HG03520 (cell line): ENCODE measurements at regions not wholly inside any gene's neighbourhood (a gene's known extent, or its start where the extent isn't known, plus 50 kb on each side); places are given as distances from the start of the nearest gene placed in this dataset.
"Not testable (repeated sequence)": the region's sequence is repeated elsewhere in the genome, so short reads cannot be mapped to it uniquely, and the experiment has no call there.

Experiments
- ATAC-seq: cut with Tn5 transposase; IDR thresholded peaks from one replicate; pipeline ENCODE4 v1.9.1; 2021; ENCODE audit warnings: mild to moderate bottlenecking, moderate library complexity; ENCODE audit not compliant: unreplicated experiment

GRCh38 chr3:87435926-87436620 lies 159.7 kb upstream of the POU1F1 start:
- no peak for ATAC-seq

DNA sequence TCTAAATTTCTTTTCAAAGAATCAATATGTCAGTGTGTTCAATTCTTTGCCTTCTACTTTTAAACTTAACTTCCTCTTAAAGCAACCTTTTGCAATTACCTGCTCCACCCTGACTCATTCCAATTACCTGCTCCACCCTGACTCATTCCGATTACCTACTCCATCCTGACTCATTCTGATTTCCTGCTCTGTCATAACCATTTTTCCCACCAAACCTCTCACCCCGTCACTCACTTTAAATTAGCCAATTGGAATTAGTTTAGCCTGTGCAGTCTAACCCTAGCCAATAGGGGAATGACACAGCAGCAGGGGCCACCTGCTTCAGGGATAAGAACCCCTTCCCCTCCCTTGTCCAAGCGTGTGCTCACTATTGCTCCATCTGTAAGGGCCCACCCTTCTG lies 157.1 kb upstream of the POU1F1 start:
- ATAC-seq, result not testable (repeated sequence)

- no peak for ATAC-seq
Measured at GRCh38 chr3:87426918-87427317, 150.5 kb upstream of the POU1F1 start.

DNA sequence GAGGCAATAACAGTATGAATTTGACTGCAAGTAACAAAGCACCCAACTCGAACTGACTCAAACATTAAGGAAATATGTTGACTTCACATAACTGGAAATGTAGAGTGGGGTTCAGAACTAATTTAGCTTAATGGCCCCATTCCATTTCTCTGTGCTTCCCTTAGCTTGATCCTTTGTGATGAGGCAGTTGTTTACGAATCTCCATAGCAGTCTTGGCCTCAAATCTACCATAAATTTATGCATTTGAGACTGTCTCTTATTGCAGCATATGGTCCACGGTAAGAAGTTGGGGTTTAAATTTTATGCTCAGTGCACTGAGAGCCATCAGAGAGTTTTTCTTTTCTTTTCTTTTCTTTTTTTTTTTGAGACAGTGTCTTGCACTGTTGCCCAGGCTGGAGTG lies 148.7 kb upstream of the POU1F1 start:
- ATAC-seq, result no peak

GRCh38 chr3:87423336-87423735 lies 147.0 kb upstream of the POU1F1 start:
- no peak for ATAC-seq

DNA sequence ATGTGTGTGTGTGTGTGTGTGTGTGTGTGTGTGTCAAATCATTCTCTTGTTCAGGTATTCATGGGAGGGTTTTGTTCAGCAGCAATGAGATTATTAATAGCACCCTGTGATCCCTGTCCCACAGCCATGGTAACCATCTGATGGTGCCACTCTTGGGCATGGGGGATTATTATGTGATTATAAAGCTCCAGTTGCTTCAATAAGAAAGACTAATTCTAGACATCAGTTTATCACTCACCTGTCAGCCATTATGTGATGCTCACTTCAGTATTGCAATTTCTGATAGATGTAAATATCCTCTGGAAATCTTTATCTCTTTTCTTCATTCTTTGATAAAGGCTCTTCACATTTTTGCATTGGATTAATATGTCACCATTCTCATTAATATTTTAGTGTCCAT lies 145.9 kb upstream of the POU1F1 start:
- no peak for ATAC-seq

GRCh38 chr3:87420171-87420570 lies 143.8 kb upstream of the POU1F1 start:
- ATAC-seq, result no peak

DNA sequence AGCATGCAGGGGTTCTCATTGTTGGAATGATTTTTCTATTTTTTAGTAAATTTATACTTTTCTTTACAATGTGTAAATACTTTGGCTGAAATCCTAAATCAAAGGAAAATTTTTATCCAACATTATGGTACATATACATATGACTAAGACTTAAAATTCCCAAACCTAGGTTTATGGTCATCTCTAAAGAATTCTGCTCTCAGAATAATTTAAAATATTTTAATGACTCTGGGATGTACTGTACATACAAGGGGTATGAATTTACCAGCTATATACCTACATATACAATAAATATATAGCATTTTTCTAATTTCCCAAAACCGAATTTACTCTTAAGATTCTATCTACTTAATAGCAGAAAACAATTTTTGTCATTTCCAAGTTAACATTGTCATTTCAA lies 137.9 kb upstream of the POU1F1 start:
- no peak for ATAC-seq

GRCh38 chr3:87413814-87414213 lies 137.4 kb upstream of the POU1F1 start:
- no peak for ATAC-seq

DNA sequence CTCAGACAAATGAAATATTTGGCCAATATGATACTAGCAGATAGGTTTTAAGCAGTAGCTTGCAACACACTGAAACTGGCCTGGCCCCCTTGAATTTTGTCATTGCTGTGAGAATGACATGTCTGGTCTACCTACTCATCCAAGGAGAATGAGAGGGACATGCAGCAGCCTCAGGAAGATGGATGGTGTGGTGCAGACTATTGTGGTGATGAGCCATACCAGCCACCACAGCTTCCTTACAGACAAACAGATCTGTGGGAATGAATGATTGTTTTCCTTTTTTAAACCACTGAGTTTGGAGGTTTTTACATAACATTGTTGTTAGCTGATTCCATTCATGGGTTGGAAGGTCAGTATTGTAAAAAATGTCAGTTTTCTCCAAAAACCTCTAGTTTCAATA lies 133.7 kb upstream of the POU1F1 start:
- no peak for ATAC-seq

GRCh38 chr3:87398168-87398801 lies 121.9 kb upstream of the POU1F1 start:
- no peak for ATAC-seq

GRCh38 chr3:87397211-87397610 lies 120.8 kb upstream of the POU1F1 start:
- no peak for ATAC-seq

- ATAC-seq, result no peak
Measured at GRCh38 chr3:87390821-87391220, 114.4 kb upstream of the POU1F1 start.

DNA sequence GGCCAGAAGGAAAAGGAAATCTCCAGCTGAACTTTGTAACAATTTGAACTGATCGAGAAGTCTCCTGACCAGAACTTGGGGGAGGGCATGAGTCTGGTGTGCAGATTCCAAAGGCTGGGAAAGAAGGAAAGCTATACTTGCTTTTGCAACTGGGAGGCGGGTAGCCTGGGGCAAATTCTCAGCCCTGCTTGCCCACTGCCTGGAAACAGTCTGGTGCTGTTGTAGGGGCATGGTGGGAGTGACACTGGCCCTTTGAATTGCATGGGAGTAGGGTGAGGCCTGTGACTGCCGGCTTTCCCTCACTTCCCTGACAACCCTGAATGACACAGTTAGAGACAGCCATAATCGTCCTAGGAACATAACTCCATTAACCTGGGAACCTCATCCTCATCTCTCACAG lies 114.0 kb upstream of the POU1F1 start:
- no peak for ATAC-seq

- no peak for ATAC-seq
Measured at GRCh38 chr3:87375231-87375682, 98.9 kb upstream of the POU1F1 start.

DNA sequence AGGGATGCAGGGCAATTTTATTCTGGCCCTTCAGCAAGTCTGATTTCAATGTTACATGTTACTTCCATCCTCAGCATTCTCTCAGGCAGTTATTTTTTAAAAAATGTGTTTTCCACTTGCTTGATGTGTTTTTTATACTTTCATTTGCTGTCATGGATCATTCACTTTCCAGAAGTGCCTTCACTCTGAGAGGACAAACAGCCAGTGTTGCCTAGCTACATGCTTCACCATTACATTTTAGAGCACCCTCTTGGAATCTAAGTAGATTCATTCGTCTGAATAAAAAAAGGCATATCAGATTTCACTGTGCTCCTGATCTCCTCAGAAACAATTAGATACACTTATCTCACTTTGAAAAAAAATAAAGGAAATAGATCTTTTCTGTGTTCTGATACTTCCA lies 93.6 kb upstream of the POU1F1 start:
- ATAC-seq, result no peak

GRCh38 chr3:87367736-87368135 lies 91.4 kb upstream of the POU1F1 start:
- ATAC-seq, result no peak

DNA sequence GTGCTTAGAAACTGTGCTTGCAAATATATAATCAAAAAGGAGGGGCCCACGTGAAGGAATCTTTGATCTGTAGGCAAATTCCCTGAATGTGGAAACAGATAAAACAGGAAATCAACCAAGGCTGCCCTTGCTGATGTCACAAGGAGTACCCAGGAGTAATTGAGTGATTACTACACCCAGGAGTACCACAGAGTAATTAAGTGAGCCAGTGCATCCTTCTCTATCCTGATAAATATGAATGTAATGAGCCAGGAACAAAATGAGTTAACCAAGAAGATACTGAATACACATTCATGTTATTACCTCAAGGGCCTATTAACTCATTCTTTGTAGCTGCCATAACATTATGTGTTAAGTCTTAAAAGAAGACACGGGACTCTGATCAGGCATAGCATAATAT lies 87.3 kb upstream of the POU1F1 start:
- no peak for ATAC-seq

DNA sequence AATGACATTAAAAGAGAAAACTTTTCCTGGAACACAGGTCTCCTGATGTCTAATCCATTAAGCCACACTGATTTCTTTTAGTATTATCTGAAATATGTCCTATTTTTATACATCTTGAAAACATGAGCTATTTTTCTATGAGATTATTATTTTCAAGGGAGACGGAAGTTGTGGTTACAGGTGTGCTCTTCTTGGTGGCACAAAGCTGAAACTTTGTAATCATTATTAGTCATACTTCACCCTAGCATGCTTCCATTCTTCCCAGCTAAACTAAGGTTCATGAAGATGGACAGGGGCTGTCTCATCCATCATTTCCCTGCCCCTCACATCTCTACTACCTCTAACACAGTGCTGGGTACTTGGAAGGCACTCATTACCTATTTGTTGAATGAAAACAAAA lies 85.6 kb upstream of the POU1F1 start:
- ATAC-seq, result no peak

- ATAC-seq, result no peak
Measured at GRCh38 chr3:87361271-87361670, 84.9 kb upstream of the POU1F1 start.

- ATAC-seq, result no peak
Measured at GRCh38 chr3:87359826-87360225, 83.4 kb upstream of the POU1F1 start.

GRCh38 chr3:87359025-87359424 lies 82.6 kb upstream of the POU1F1 start:
- ATAC-seq, result no peak

DNA sequence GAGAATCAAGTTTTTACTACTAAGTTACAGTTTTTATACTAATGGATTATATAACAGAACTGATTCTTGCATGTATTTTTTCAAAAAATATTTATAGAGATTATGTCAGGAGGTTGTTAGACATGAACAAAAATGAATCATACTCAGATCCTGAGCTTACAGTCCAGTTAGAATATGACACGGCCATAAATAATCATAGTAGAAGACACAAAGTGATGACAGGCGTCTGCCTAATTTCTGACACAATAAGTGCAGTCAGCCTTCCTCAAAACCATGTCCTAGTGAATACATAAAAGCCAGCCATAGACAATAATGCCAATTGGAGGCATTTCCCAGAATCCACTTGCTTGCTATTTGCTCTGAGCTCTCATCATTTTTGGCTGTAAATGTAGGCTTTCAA lies 81.7 kb upstream of the POU1F1 start:
- ATAC-seq, result no peak
